Erythroblast (primary cell): ENCODE measurements at regions not wholly inside any gene's neighbourhood (a gene's known extent, or its start where the extent isn't known, plus 50 kb on each side); places are given as distances from the start of the nearest gene placed in this dataset.

Experiments
- GATA1 ChIP-seq: IDR thresholded peaks from 2 replicates; pipeline ENCODE4 v1.6.1; 2011; ENCODE audit warnings: low read depth, mild to moderate bottlenecking, control low read depth, low read length, moderate library complexity
- POLR2A ChIP-seq: IDR thresholded peaks from 2 replicates; pipeline ENCODE4 v1.6.1; 2011; ENCODE audit warnings: mild to moderate bottlenecking, low read length

GRCh38 chr12:124372831-124373230 lies 77.9 kb downstream of the RFLNA start:
- TF ChIP-seq POLR2A (no peak), GATA1 (no peak)
